ENCODE measurements at regions not wholly inside any gene's neighbourhood (a gene's known extent, or its start where the extent isn't known, plus 50 kb on each side); places are given as distances from the start of the nearest gene placed in this dataset.

GRCh38 chr9:107760469-107761242 is 271.1 kb upstream of the KLF4 start:
- Histone ChIP-seq H3K4me3 (no peak overlapping the region), H3K27me3 (no peaks in the 10 kb centered on the region), H3K9me3 (replicated peaks in 1 of 3) (no peaks in the 10 kb centered on the region), H3K27ac (peak overlapping the region in 4 of 5 donors; percentile 8 to 74 (median 30)), H3K36me3 (replicated peaks in 1 of 2) (no peaks in the 10 kb centered on the region), H3K4me1 (replicated peaks in 1 of 2) (peaks cover 0 to 2% of the 10 kb centered on the region in 2 donors)
- intact Hi-C loops (cut with DNase I) = no loop called here
- peak; percentile 41 to 82 (median 68) for DNase-seq
- TF ChIP-seq POLR2A (IDR thresholded peaks at IDR 0.05) = no peak
- WGBS, 4 donors = 65 to 67% (median 66%) methylated on average over 12 of the region's 12 CpGs

GRCh38 chr9:107759823-107760166 is 270.2 kb upstream of the KLF4 start:
- no peaks in the 10 kb centered on the region for H3K27me3 ChIP-seq
- DNase-seq = no peak
- H3K4me1 ChIP-seq (replicated peaks in 1 of 2) = peaks cover 0 to 11% of the 10 kb centered on the region in 2 donors
- H3K9me3 ChIP-seq (replicated peaks in 1 of 3) = no peaks in the 10 kb centered on the region
- no peaks in the 10 kb centered on the region for H3K36me3 ChIP-seq (replicated peaks in 1 of 2)
- peak overlapping the region in 2 of 5 donors; percentile 28 to 74 for H3K27ac ChIP-seq
- no peak overlapping the region for H3K4me3 ChIP-seq
- intact Hi-C loops (cut with DNase I) = no loop called here
- TF ChIP-seq POLR2A (IDR thresholded peaks at IDR 0.05) = no peak
- 85 to 92% (median 87%) methylated on average over 5 of the region's 5 CpGs for WGBS, 4 donors

DNA sequence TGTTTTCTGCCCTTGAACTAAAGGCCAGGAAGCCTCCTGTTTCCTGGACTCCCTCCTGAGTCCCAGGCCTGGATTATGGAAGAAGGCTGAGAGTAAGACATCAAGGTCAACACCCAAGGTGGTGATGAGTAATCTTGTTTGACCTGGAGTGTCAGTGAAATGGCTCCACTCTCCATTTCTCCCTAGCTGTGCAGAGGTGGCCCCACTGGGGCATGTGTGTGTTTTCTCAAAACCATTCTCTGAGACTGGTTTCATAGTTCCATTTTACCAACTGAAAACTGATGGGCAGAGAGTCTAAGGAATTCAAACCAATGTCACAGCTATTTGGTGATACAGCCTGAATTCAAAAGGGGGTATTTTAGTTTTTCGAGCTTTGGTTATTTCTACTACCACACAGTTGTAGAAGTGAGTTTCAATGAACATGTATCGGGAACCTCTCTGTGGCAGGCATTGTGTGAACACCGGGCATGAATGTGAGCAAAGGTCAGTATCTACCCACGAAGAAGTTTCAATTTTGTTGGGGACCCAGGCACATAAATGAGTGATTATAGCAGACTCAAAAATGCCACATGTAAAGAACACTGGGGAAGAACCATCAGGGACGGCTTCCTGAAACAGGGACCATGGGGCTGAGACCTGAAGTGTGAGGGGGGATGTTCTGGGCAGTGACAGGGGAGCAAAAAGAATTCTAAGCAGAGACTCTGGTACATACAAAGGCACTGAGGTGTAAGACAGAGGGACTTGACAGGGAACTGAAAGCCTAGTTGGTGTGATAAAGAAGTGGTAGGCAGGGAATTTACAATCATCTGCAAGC is 269.6 kb upstream of the KLF4 start:
- intact Hi-C loops (cut with DNase I) = no loop called here
- H3K27ac ChIP-seq = peak overlapping the region in 2 of 5 donors; percentile 28 to 74
- WGBS, 4 donors = 87 to 95% (median 94%) methylated on average over 5 of the region's 5 CpGs

GRCh38 chr9:107756091-107756490 is 266.5 kb upstream of the KLF4 start:
- intact Hi-C loops (cut with DNase I) = no loop called here
- no peaks in the 10 kb centered on the region for H3K9me3 ChIP-seq (replicated peaks in 1 of 3)
- no peak overlapping the region for H3K4me3 ChIP-seq
- 88 to 100% (median 98%) methylated on average over 1 of the region's 1 CpG for WGBS, 4 donors
- no peaks in the 10 kb centered on the region for H3K27me3 ChIP-seq
- peaks cover 12 to 29% of the 10 kb centered on the region in 2 donors for H3K4me1 ChIP-seq (replicated peaks in 1 of 2)
- TF ChIP-seq POLR2A (IDR thresholded peaks at IDR 0.05) = no peak
- TF ChIP-seq, protein P1, sequence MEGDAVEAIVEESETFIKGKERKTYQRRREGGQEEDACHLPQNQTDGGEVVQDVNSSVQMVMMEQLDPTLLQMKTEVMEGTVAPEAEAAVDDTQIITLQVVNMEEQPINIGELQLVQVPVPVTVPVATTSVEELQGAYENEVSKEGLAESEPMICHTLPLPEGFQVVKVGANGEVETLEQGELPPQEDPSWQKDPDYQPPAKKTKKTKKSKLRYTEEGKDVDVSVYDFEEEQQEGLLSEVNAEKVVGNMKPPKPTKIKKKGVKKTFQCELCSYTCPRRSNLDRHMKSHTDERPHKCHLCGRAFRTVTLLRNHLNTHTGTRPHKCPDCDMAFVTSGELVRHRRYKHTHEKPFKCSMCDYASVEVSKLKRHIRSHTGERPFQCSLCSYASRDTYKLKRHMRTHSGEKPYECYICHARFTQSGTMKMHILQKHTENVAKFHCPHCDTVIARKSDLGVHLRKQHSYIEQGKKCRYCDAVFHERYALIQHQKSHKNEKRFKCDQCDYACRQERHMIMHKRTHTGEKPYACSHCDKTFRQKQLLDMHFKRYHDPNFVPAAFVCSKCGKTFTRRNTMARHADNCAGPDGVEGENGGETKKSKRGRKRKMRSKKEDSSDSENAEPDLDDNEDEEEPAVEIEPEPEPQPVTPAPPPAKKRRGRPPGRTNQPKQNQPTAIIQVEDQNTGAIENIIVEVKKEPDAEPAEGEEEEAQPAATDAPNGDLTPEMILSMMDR (IDR thresholded peaks at IDR 0.05) = no peak
- DNase-seq = no peak
- peak overlapping the region in 1 of 5 donors; percentile 6 for H3K27ac ChIP-seq
- no peaks in the 10 kb centered on the region for H3K36me3 ChIP-seq (replicated peaks in 1 of 2)

More for the DNA sequence above, 269.6 kb upstream of the KLF4 start:
- Histone ChIP-seq H3K4me1 (replicated peaks in 1 of 2) (peaks cover 0 to 12% of the 10 kb centered on the region in 2 donors), H3K4me3 (no peak overlapping the region), H3K9me3 (replicated peaks in 1 of 3) (no peaks in the 10 kb centered on the region), H3K27me3 (no peaks in the 10 kb centered on the region), H3K36me3 (replicated peaks in 1 of 2) (no peaks in the 10 kb centered on the region)
- DNase-seq = no peak
- TF ChIP-seq, protein P1 (IDR thresholded peaks at IDR 0.05) = no peak
- no peak for TF ChIP-seq POLR2A (IDR thresholded peaks at IDR 0.05)

DNA sequence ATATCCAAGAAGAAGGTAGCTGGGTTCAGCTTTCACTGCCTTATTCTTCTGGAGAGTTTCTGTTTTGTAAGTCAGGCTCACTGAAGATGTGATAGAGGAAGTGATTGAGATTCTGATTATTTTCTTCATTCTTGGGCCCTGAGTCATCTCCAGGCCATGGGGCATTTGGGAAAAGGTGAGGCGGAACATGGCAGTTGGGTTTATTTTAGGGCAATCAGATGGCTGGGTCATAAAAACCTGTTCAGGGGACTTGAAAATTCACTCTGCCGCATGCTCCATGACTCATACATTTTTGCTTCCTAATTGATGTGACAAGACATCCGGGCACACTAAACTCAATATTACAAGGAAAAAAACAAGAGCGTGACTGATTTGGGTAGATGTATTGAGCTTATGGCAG is 265.7 kb upstream of the KLF4 start:
- H3K36me3 ChIP-seq (replicated peaks in 1 of 2) = no peaks in the 10 kb centered on the region
- H3K27me3 ChIP-seq = no peaks in the 10 kb centered on the region
- DNase-seq = peak in 6 of 7 donors; percentile 59 to 71 (median 67)
- H3K9me3 ChIP-seq (replicated peaks in 1 of 3) = no peaks in the 10 kb centered on the region
- peak overlapping the region in 3 of 5 donors; percentile 6 to 72 (median 50) for H3K27ac ChIP-seq
- WGBS, 4 donors = 19 to 32% (median 24%) methylated on average over 4 of the region's 4 CpGs
- H3K4me1 ChIP-seq (replicated peaks in 1 of 2) = peaks cover 16 to 36% of the 10 kb centered on the region in 2 donors
- H3K4me3 ChIP-seq = peak overlapping the region in 1 of 4 donors; percentile 3
- intact Hi-C loops (cut with DNase I) = no loop called here
- no peak for TF ChIP-seq POLR2A (IDR thresholded peaks at IDR 0.05)
- TF ChIP-seq, protein P1 (IDR thresholded peaks at IDR 0.05) = no peak

Data from adrenal gland (tissue), 9 donors.